ENCODE measurements at regions not wholly inside any gene's neighbourhood (a gene's known extent, or its start where the extent isn't known, plus 50 kb on each side); places are given as distances from the start of the nearest gene placed in this dataset.

DNA sequence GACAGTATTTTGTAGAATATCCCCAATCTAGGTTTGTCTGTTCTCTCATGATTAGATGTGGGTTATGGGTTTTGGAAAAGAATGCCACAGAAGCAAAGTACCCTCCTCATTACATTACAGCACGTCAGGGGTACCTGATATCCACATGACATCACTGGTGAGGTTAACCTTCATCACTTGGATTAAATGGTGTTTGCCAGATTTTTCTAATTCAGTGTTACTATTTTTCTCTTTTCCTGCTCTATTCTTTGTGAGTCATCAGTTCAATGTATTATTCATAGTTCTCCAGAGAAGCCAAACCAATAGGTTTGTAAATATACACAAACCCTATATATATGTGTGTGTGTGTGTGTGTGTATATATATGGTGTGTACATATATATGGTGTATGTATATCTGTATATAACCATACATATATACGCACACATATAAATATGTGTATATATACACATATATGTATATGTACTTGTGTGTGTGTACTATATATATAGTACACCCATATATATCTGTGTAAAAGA, 131.4 kb downstream of the LMNTD1 start (continued):
- TF ChIP-seq CTCF (IDR thresholded peaks at IDR 0.05): no peak
- no peak for TF ChIP-seq NR2C2 (CRISPR knock-in tag; IDR thresholded peaks at IDR 0.05)
- TF ChIP-seq, protein P1, sequence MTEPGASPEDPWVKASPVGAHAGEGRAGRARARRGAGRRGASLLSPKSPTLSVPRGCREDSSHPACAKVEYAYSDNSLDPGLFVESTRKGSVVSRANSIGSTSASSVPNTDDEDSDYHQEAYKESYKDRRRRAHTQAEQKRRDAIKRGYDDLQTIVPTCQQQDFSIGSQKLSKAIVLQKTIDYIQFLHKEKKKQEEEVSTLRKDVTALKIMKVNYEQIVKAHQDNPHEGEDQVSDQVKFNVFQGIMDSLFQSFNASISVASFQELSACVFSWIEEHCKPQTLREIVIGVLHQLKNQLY (CRISPR knock-in tag; IDR thresholded peaks at IDR 0.05): no peak
- no peak for TF ChIP-seq TEAD1 (CRISPR knock-in tag; IDR thresholded peaks at IDR 0.05)
- TF ChIP-seq ZNF138 (CRISPR knock-in tag; conservative IDR thresholded peaks at IDR 0.05): no peak
- no peak for TF ChIP-seq JAZF1 (CRISPR knock-in tag; IDR thresholded peaks at IDR 0.05)
- no peak for TF ChIP-seq EMX1 (CRISPR knock-in tag; IDR thresholded peaks at IDR 0.05)
- TF ChIP-seq MXD4 (CRISPR knock-in tag; IDR thresholded peaks at IDR 0.05; ENCODE audit: borderline replicate concordance): no peak
- no peak for TF ChIP-seq ZMAT4 (CRISPR knock-in tag; IDR thresholded peaks at IDR 0.05)
- no peak for TF ChIP-seq IRF2 (CRISPR knock-in tag; IDR thresholded peaks at IDR 0.05; ENCODE audit: borderline replicate concordance, low read depth)
- TF ChIP-seq CDX4 (CRISPR knock-in tag; IDR thresholded peaks at IDR 0.05; ENCODE audit: borderline replicate concordance): no peak

GRCh38 chr12:25420116-25420515, 133.0 kb downstream of the LMNTD1 start:
- H3K4me3 Mint-ChIP-seq: no peak overlapping the region
- H3K27me3 Mint-ChIP-seq (ENCODE audit: low read depth): no peaks in the 10 kb centered on the region
- no peak for TF ChIP-seq EMX1 (CRISPR knock-in tag; IDR thresholded peaks at IDR 0.05)
- no peak for TF ChIP-seq ARID4B (CRISPR knock-in tag; IDR thresholded peaks at IDR 0.05; ENCODE audit: borderline replicate concordance)
- no peak for TF ChIP-seq NR1H2 (CRISPR knock-in tag; IDR thresholded peaks at IDR 0.05)
- no peak for TF ChIP-seq RORB (CRISPR knock-in tag; IDR thresholded peaks at IDR 0.05)
- TF ChIP-seq ZBTB21 (CRISPR knock-in tag; IDR thresholded peaks at IDR 0.05; ENCODE audit: borderline replicate concordance): no peak
- TF ChIP-seq E2F4 (CRISPR knock-in tag; IDR thresholded peaks at IDR 0.05; ENCODE audit: borderline replicate concordance, low read depth): no peak
- TF ChIP-seq NFE2L1 (CRISPR knock-in tag; IDR thresholded peaks at IDR 0.05): no peak
- TF ChIP-seq ELF4 (CRISPR knock-in tag; IDR thresholded peaks at IDR 0.05; ENCODE audit: low read depth): no peak
- TF ChIP-seq FOXP4 (CRISPR knock-in tag; IDR thresholded peaks at IDR 0.05): no peak
- TF ChIP-seq JUN (CRISPR knock-in tag; IDR thresholded peaks at IDR 0.05): no peak
- no peak for TF ChIP-seq NR2C2 (CRISPR knock-in tag; IDR thresholded peaks at IDR 0.05)
- TF ChIP-seq, protein P2, sequence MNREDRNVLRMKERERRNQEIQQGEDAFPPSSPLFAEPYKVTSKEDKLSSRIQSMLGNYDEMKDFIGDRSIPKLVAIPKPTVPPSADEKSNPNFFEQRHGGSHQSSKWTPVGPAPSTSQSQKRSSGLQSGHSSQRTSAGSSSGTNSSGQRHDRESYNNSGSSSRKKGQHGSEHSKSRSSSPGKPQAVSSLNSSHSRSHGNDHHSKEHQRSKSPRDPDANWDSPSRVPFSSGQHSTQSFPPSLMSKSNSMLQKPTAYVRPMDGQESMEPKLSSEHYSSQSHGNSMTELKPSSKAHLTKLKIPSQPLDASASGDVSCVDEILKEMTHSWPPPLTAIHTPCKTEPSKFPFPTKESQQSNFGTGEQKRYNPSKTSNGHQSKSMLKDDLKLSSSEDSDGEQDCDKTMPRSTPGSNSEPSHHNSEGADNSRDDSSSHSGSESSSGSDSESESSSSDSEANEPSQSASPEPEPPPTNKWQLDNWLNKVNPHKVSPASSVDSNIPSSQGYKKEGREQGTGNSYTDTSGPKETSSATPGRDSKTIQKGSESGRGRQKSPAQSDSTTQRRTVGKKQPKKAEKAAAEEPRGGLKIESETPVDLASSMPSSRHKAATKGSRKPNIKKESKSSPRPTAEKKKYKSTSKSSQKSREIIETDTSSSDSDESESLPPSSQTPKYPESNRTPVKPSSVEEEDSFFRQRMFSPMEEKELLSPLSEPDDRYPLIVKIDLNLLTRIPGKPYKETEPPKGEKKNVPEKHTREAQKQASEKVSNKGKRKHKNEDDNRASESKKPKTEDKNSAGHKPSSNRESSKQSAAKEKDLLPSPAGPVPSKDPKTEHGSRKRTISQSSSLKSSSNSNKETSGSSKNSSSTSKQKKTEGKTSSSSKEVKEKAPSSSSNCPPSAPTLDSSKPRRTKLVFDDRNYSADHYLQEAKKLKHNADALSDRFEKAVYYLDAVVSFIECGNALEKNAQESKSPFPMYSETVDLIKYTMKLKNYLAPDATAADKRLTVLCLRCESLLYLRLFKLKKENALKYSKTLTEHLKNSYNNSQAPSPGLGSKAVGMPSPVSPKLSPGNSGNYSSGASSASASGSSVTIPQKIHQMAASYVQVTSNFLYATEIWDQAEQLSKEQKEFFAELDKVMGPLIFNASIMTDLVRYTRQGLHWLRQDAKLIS (CRISPR knock-in tag; IDR thresholded peaks at IDR 0.05; ENCODE audit: borderline replicate concordance): no peak
- H3K9me3 Mint-ChIP-seq: no peaks in the 10 kb centered on the region
- POLR2A ChIA-PET: no interaction called here
- H3K36me3 Mint-ChIP-seq: no peaks in the 10 kb centered on the region
- no peak for DNase-seq (ENCODE audit: low spot score)
- no peak overlapping the region for H3K27ac Mint-ChIP-seq
- no peaks in the 10 kb centered on the region for H3K4me1 Mint-ChIP-seq
- ATAC-seq: no peak
- CTCF ChIA-PET: no interaction called here
